ENCODE measurements at regions not wholly inside any gene's neighbourhood (a gene's known extent, or its start where the extent isn't known, plus 50 kb on each side); places are given as distances from the start of the nearest gene placed in this dataset.

- intact Hi-C loops (cut with DNase I) = no loop called here
- DNase-seq (ENCODE audit: low spot score) = no peak
These were observed 1953.0 kb upstream of the IGFBP7 start for GRCh38 chr4:59063015-59063720.

GRCh38 chr4:59068722-59069418 lies 1958.7 kb upstream of the IGFBP7 start:
- intact Hi-C loops (cut with DNase I) = no loop called here
- DNase-seq (ENCODE audit: low spot score) = no peak

- intact Hi-C loops (cut with DNase I) = loop anchor here in 1 of 2 donors (5.0 kb wide), 1 partner anchor 1134 kb away; no protein-coding TSS in a partner anchor
- DNase-seq (ENCODE audit: low spot score) = no peak
These were observed 1976.2 kb upstream of the IGFBP7 start for GRCh38 chr4:59086410-59086809.

- intact Hi-C loops (cut with DNase I) = no loop called here
- peak; percentile 55 for DNase-seq (ENCODE audit: low spot score)
These were observed 1981.3 kb upstream of the IGFBP7 start for GRCh38 chr4:59091146-59092142.

GRCh38 chr4:59094505-59094904 lies 1984.3 kb upstream of the IGFBP7 start:
- intact Hi-C loops (cut with DNase I) = no loop called here

GRCh38 chr4:59102311-59102710 lies 1992.1 kb upstream of the IGFBP7 start:
- no peak for DNase-seq (ENCODE audit: low spot score)
- intact Hi-C loops (cut with DNase I) = no loop called here

More at GRCh38 chr4:59094505-59094904, 1984.3 kb upstream of the IGFBP7 start:
- no peak for DNase-seq (ENCODE audit: low spot score)

GRCh38 chr4:59120287-59120814 lies 2010.2 kb upstream of the IGFBP7 start:
- intact Hi-C loops (cut with DNase I) = no loop called here
- DNase-seq (ENCODE audit: low spot score) = no peak

GRCh38 chr4:59122626-59123025 lies 2012.4 kb upstream of the IGFBP7 start:
- intact Hi-C loops (cut with DNase I) = no loop called here
- DNase-seq (ENCODE audit: low spot score) = no peak

GRCh38 chr4:59126159-59126558 lies 2016.0 kb upstream of the IGFBP7 start:
- no peak for DNase-seq (ENCODE audit: low spot score)
- intact Hi-C loops (cut with DNase I) = no loop called here

- intact Hi-C loops (cut with DNase I) = no loop called here
These were observed 2016.8 kb upstream of the IGFBP7 start for GRCh38 chr4:59127006-59127405.

GRCh38 chr4:59127743-59128142 lies 2017.6 kb upstream of the IGFBP7 start:
- DNase-seq (ENCODE audit: low spot score) = no peak
- intact Hi-C loops (cut with DNase I) = no loop called here

More at GRCh38 chr4:59127006-59127405, 2016.8 kb upstream of the IGFBP7 start:
- DNase-seq (ENCODE audit: low spot score) = no peak

GRCh38 chr4:59135248-59135985 lies 2025.2 kb upstream of the IGFBP7 start:
- DNase-seq (ENCODE audit: low spot score) = no peak
- intact Hi-C loops (cut with DNase I) = no loop called here

- DNase-seq (ENCODE audit: low spot score) = no peak
- intact Hi-C loops (cut with DNase I) = no loop called here
These were observed 2038.9 kb upstream of the ADGRL3 start for GRCh38 chr4:59161249-59161648.

- intact Hi-C loops (cut with DNase I) = no loop called here
- no peak for DNase-seq (ENCODE audit: low spot score)
These were observed 2024.5 kb upstream of the ADGRL3 start for GRCh38 chr4:59175617-59176016.

- DNase-seq (ENCODE audit: low spot score) = peak; percentile 60
- intact Hi-C loops (cut with DNase I) = no loop called here
These were observed 2020.8 kb upstream of the ADGRL3 start for GRCh38 chr4:59179372-59179771.

- intact Hi-C loops (cut with DNase I) = no loop called here
- no peak for DNase-seq (ENCODE audit: low spot score)
These were observed 2020.0 kb upstream of the ADGRL3 start for GRCh38 chr4:59180161-59180560.

GRCh38 chr4:59180969-59181368 lies 2019.2 kb upstream of the ADGRL3 start:
- DNase-seq (ENCODE audit: low spot score) = no peak
- intact Hi-C loops (cut with DNase I) = no loop called here

- no peak for DNase-seq (ENCODE audit: low spot score)
- intact Hi-C loops (cut with DNase I) = no loop called here
These were observed 2004.3 kb upstream of the ADGRL3 start for GRCh38 chr4:59195839-59196238.

- intact Hi-C loops (cut with DNase I) = no loop called here
- no peak for DNase-seq (ENCODE audit: low spot score)
These were observed 1999.1 kb upstream of the ADGRL3 start for GRCh38 chr4:59200992-59201391.

All from posterior vena cava (tissue), 2 donors.